AG09319 (cell line): ENCODE measurements at regions not wholly inside any gene's neighbourhood (a gene's known extent, or its start where the extent isn't known, plus 50 kb on each side); places are given as distances from the start of the nearest gene placed in this dataset.

Experiments
- DNase-seq: peaks from one replicate; pipeline ENCODE4 v3.0.0-alpha.2; 2010; ENCODE audit warnings: low read depth; ENCODE audit errors: extremely low read depth
- CTCF ChIP-seq: IDR thresholded peaks from 2 replicates; pipeline ENCODE4 v1.5.1; 2011; ENCODE audit warnings: low read depth, mild to moderate bottlenecking, inconsistent platforms, low read length, moderate library complexity

- no peak for TF ChIP-seq CTCF
- DNase-seq = no peak
These were observed 177.7 kb downstream of the KIF20B start for GRCh38 chr10:89879121-89879520.

GRCh38 chr10:89887406-89887805 lies 186.0 kb downstream of the KIF20B start:
- DNase-seq = no peak
- TF ChIP-seq CTCF = no peak

- no peak for DNase-seq
- TF ChIP-seq CTCF = no peak
These were observed 186.4 kb downstream of the KIF20B start for GRCh38 chr10:89887830-89888229.

- no peak for DNase-seq
- TF ChIP-seq CTCF = no peak
These were observed 187.1 kb downstream of the KIF20B start for GRCh38 chr10:89888321-89889070.

- no peak for DNase-seq
- TF ChIP-seq CTCF = no peak
These were observed 188.2 kb downstream of the KIF20B start for GRCh38 chr10:89889606-89890005.

- no peak for TF ChIP-seq CTCF
These were observed 189.7 kb downstream of the KIF20B start for GRCh38 chr10:89891006-89891535.

GRCh38 chr10:89894051-89894450 lies 192.7 kb downstream of the KIF20B start:
- TF ChIP-seq CTCF = no peak
- DNase-seq = no peak

More at GRCh38 chr10:89891006-89891535, 189.7 kb downstream of the KIF20B start:
- DNase-seq = no peak
